ENCODE measurements at regions not wholly inside any gene's neighbourhood (a gene's known extent, or its start where the extent isn't known, plus 50 kb on each side); places are given as distances from the start of the nearest gene placed in this dataset.

- no peaks in the 10 kb centered on the region for H3K9me3 ChIP-seq
- TF ChIP-seq POLR2A (IDR thresholded peaks at IDR 0.05) (no peak), POLR2AphosphoS5 (IDR thresholded peaks at IDR 0.05) (no peak)
- TF ChIP-seq, protein P1, sequence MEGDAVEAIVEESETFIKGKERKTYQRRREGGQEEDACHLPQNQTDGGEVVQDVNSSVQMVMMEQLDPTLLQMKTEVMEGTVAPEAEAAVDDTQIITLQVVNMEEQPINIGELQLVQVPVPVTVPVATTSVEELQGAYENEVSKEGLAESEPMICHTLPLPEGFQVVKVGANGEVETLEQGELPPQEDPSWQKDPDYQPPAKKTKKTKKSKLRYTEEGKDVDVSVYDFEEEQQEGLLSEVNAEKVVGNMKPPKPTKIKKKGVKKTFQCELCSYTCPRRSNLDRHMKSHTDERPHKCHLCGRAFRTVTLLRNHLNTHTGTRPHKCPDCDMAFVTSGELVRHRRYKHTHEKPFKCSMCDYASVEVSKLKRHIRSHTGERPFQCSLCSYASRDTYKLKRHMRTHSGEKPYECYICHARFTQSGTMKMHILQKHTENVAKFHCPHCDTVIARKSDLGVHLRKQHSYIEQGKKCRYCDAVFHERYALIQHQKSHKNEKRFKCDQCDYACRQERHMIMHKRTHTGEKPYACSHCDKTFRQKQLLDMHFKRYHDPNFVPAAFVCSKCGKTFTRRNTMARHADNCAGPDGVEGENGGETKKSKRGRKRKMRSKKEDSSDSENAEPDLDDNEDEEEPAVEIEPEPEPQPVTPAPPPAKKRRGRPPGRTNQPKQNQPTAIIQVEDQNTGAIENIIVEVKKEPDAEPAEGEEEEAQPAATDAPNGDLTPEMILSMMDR (IDR thresholded peaks at IDR 0.05), result no peak
- no peaks in the 10 kb centered on the region for H3K27me3 ChIP-seq (replicated peaks; ENCODE audit: insufficient read depth)
- DNase-seq (ENCODE audit: low spot score), result no peak
- no peak overlapping the region for H3K27ac ChIP-seq
- intact Hi-C loops (cut with DNase I), result no loop called here
- H3K4me1 ChIP-seq (replicated peaks), result no peaks in the 10 kb centered on the region
- WGBS, result 27% methylated on average over 9 of the region's 9 CpGs
- no peaks in the 10 kb centered on the region for H3K36me3 ChIP-seq
- H3K4me3 ChIP-seq, result no peak overlapping the region
Observed at GRCh38 chr5:57383093-57383861, 99.3 kb downstream of the ACTBL2 start.

DNA sequence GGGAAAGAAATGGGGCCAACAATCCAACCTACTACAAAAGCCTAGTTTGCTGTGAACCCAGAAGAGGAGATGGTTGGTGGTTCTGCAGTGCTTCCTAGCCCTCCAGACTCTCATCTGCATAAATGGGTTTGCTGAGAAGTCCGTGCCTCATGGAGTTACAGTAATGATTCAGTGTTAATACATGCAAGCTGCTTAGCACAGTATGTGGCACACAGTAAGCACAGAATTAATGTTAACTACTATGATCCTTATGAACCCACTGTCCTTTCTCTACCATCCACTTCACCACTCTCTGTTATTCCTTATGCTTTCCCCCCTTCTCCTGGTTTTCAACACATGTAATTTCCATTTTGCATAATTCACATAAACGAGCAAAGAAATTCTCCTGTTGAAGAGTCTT is 100.0 kb downstream of the ACTBL2 start:
- no peaks in the 10 kb centered on the region for H3K27me3 ChIP-seq (replicated peaks; ENCODE audit: insufficient read depth)
- no peaks in the 10 kb centered on the region for H3K36me3 ChIP-seq
- intact Hi-C loops (cut with DNase I), result no loop called here
- no peaks in the 10 kb centered on the region for H3K9me3 ChIP-seq
- H3K27ac ChIP-seq, result no peak overlapping the region
- H3K4me3 ChIP-seq, result no peak overlapping the region
- no peak for DNase-seq (ENCODE audit: low spot score)
- TF ChIP-seq POLR2AphosphoS5 (IDR thresholded peaks at IDR 0.05), result no peak
- no peak for TF ChIP-seq POLR2A (IDR thresholded peaks at IDR 0.05)
- TF ChIP-seq, protein P1 (IDR thresholded peaks at IDR 0.05), result no peak
- H3K4me1 ChIP-seq (replicated peaks), result no peaks in the 10 kb centered on the region
- 87% methylated on average over 2 of the region's 2 CpGs for WGBS

DNA sequence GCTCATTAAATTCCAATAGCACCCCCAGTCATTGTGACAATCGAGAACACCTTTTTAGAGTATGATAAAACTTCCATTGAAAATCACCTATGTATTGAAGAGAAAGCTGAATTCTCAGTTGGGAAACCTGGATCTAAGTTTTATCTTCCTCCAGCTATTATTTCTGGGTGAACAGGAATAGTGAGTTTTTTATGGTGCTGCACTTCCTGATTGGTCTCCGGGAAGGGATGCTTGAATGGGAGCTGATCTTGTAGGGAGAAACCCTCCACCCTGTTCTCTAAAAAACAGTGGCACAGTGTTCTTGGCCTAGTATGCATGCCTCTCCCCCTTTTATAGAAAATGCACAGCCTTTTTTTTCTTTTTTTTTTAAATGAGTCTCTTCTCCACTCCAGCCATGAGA is 112.2 kb downstream of the ACTBL2 start:
- no peaks in the 10 kb centered on the region for H3K36me3 ChIP-seq
- no peak for DNase-seq (ENCODE audit: low spot score)
- no peaks in the 10 kb centered on the region for H3K9me3 ChIP-seq
- H3K4me1 ChIP-seq (replicated peaks), result no peaks in the 10 kb centered on the region
- intact Hi-C loops (cut with DNase I), result no loop called here
- 48% methylated on average over 2 of the region's 2 CpGs for WGBS
- H3K27ac ChIP-seq, result no peak overlapping the region
- no peak overlapping the region for H3K4me3 ChIP-seq
- H3K27me3 ChIP-seq (replicated peaks; ENCODE audit: insufficient read depth), result no peaks in the 10 kb centered on the region
- TF ChIP-seq POLR2A (IDR thresholded peaks at IDR 0.05) (no peak), POLR2AphosphoS5 (IDR thresholded peaks at IDR 0.05) (no peak)
- TF ChIP-seq, protein P1 (IDR thresholded peaks at IDR 0.05), result no peak

DNA sequence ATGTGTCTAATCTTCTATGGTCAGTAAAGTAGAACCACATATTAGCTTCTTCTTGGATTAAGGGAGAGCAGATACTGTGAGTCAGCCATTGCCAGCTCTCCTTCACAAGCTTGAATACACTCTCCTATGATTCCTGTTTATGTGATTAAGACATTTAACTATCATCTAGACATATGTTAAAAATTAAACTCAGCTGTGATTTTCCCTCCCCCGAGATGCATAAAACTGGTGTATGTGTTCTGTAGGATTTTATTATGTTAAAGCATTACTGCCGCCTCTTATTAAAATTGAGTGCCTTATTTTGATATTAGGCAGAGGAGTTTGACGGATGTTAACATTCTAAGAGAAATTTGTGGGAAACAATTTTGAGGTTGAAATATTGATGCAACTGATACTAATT is 114.6 kb downstream of the ACTBL2 start:
- no peaks in the 10 kb centered on the region for H3K4me1 ChIP-seq (replicated peaks)
- intact Hi-C loops (cut with DNase I), result no loop called here
- 89% methylated on average over 3 of the region's 3 CpGs for WGBS
- H3K27ac ChIP-seq, result no peak overlapping the region
- DNase-seq (ENCODE audit: low spot score), result no peak
- TF ChIP-seq, protein P1 (IDR thresholded peaks at IDR 0.05), result no peak
- TF ChIP-seq POLR2AphosphoS5 (IDR thresholded peaks at IDR 0.05) (no peak), POLR2A (IDR thresholded peaks at IDR 0.05) (no peak)
- H3K36me3 ChIP-seq, result no peaks in the 10 kb centered on the region
- no peaks in the 10 kb centered on the region for H3K9me3 ChIP-seq
- no peak overlapping the region for H3K4me3 ChIP-seq
- no peaks in the 10 kb centered on the region for H3K27me3 ChIP-seq (replicated peaks; ENCODE audit: insufficient read depth)

GRCh38 chr5:57366744-57367143 is 115.9 kb downstream of the ACTBL2 start:
- H3K4me3 ChIP-seq, result no peak overlapping the region
- H3K36me3 ChIP-seq, result no peaks in the 10 kb centered on the region
- H3K27me3 ChIP-seq (replicated peaks; ENCODE audit: insufficient read depth), result no peaks in the 10 kb centered on the region
- WGBS, result 88% methylated on average over 1 of the region's 1 CpG
- H3K27ac ChIP-seq, result no peak overlapping the region
- TF ChIP-seq POLR2AphosphoS5 (IDR thresholded peaks at IDR 0.05) (no peak), POLR2A (IDR thresholded peaks at IDR 0.05) (no peak)
- no peaks in the 10 kb centered on the region for H3K4me1 ChIP-seq (replicated peaks)
- no peak for DNase-seq (ENCODE audit: low spot score)
- intact Hi-C loops (cut with DNase I), result no loop called here
- no peaks in the 10 kb centered on the region for H3K9me3 ChIP-seq

Data from prostate gland (tissue), 2 donors.